ENCODE measurements at regions not wholly inside any gene's neighbourhood (a gene's known extent, or its start where the extent isn't known, plus 50 kb on each side); places are given as distances from the start of the nearest gene placed in this dataset.

DNA sequence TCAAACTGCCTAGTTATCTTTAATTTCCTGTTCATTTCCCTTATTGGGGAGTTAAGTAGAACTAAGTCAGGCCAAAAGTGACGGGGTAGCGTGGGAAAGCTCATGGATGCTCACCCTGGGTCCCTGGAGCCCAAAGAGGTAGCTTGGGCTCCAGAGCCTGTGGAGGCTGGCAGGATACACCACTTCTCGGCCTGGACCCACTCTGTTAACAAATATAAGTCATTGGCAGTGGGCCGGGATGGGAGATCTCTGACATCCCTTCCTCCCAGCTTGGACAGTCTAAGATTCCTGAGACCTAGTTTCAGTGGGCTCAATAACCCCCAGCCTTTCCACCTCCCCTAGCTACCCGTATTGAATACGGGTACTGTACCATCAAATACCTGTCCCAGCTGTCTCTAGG is 106.1 kb downstream of the EFNB1 start:
- no peak for DNase-seq (ENCODE audit: low read depth, low spot score)
- Mint-ChIP-seq H3K4me1 (peaks cover 27% of the 10 kb centered on the region), H3K36me3 (ENCODE audit: low read depth) (no peaks in the 10 kb centered on the region), H3K9me3 (no peaks in the 10 kb centered on the region), H3K4me3 (no peak overlapping the region), H3K27me3 (ENCODE audit: low read depth) (peaks cover 2% of the 10 kb centered on the region), H3K27ac (ENCODE audit: unreplicated experiment) (no peak overlapping the region)
- TF ChIP-seq, protein P1, sequence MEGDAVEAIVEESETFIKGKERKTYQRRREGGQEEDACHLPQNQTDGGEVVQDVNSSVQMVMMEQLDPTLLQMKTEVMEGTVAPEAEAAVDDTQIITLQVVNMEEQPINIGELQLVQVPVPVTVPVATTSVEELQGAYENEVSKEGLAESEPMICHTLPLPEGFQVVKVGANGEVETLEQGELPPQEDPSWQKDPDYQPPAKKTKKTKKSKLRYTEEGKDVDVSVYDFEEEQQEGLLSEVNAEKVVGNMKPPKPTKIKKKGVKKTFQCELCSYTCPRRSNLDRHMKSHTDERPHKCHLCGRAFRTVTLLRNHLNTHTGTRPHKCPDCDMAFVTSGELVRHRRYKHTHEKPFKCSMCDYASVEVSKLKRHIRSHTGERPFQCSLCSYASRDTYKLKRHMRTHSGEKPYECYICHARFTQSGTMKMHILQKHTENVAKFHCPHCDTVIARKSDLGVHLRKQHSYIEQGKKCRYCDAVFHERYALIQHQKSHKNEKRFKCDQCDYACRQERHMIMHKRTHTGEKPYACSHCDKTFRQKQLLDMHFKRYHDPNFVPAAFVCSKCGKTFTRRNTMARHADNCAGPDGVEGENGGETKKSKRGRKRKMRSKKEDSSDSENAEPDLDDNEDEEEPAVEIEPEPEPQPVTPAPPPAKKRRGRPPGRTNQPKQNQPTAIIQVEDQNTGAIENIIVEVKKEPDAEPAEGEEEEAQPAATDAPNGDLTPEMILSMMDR (conservative IDR thresholded peaks at IDR 0.05): no peak

DNA sequence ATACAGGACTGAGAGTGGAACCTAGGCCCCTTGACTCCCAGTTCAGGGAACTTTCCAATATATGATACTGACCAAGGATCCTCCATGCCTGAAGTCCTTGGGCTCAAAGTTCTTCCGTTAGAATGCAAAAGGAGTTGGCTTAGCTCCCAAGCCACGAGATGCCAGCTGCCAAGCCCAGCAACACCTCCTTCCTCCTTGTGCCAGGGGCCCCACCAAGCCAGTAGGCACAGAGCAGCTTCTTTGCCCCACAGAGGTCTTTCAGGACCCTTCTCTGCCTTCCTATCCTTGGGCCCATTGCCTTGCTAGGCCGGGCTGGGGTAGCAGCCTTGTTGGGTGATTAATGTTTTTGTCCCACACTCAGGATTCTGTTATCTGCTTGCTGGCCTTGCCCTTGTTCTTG is 105.6 kb downstream of the EFNB1 start:
- TF ChIP-seq, protein P1 (conservative IDR thresholded peaks at IDR 0.05): no peak
- Mint-ChIP-seq H3K27me3 (ENCODE audit: low read depth) (peaks cover 2% of the 10 kb centered on the region), H3K4me3 (no peak overlapping the region), H3K36me3 (ENCODE audit: low read depth) (no peaks in the 10 kb centered on the region), H3K9me3 (no peaks in the 10 kb centered on the region), H3K4me1 (peaks cover 27% of the 10 kb centered on the region), H3K27ac (ENCODE audit: unreplicated experiment) (no peak overlapping the region)
- no peak for DNase-seq (ENCODE audit: low read depth, low spot score)

DNA sequence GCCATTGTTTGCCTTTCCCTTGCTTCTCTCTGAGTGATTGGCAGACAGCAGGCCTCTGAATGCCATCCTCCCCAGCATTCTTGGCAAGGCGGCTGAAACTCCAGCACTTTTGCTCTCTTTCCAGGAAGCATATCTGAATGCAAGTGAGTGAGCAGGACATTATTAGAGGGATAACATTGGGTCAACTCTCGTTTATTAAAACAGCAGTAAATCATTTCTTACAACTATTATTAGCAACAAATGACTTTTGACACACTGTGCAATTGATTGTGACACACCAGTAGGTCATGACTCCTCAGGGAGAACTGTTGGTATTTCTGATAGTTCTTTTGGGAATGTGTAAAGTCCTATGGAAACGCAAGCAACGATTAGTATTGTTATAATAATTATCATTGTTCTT is 103.8 kb downstream of the EFNB1 start:
- H3K4me3 Mint-ChIP-seq: no peak overlapping the region
- TF ChIP-seq, protein P1 (conservative IDR thresholded peaks at IDR 0.05): no peak
- no peaks in the 10 kb centered on the region for H3K9me3 Mint-ChIP-seq
- no peak for DNase-seq (ENCODE audit: low read depth, low spot score)
- H3K27me3 Mint-ChIP-seq (ENCODE audit: low read depth): peaks cover 2% of the 10 kb centered on the region
- no peaks in the 10 kb centered on the region for H3K36me3 Mint-ChIP-seq (ENCODE audit: low read depth)
- peaks cover 31% of the 10 kb centered on the region for H3K4me1 Mint-ChIP-seq
- peak overlapping the region; percentile 87 for H3K27ac Mint-ChIP-seq (ENCODE audit: unreplicated experiment)

DNA sequence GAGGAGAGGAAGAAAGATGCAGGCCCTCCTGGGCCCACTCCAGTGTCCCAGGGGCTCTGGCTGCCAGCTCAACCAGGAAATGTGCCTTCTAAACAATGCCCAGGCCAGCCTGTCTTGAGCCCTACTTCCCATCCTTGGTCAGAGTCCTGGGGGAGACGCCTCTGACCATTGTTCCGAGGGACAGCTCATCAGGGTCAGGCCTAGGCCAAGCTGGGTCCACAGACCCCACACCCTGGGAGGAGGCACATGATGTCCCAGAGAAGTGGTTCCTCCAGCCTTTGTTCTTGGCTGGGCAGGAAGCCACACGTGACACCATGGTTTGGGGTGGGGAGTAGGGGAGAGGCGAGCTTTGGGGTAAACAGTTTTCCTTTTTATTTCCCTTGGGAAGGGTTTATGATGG is 102.5 kb downstream of the EFNB1 start:
- no peak for DNase-seq (ENCODE audit: low read depth, low spot score)
- H3K4me1 Mint-ChIP-seq: peaks cover 29% of the 10 kb centered on the region
- TF ChIP-seq, protein P1 (conservative IDR thresholded peaks at IDR 0.05): no peak
- H3K27ac Mint-ChIP-seq (ENCODE audit: unreplicated experiment): no peak overlapping the region
- no peaks in the 10 kb centered on the region for H3K9me3 Mint-ChIP-seq
- no peaks in the 10 kb centered on the region for H3K36me3 Mint-ChIP-seq (ENCODE audit: low read depth)
- H3K27me3 Mint-ChIP-seq (ENCODE audit: low read depth): peaks cover 2% of the 10 kb centered on the region
- H3K4me3 Mint-ChIP-seq: no peak overlapping the region

DNA sequence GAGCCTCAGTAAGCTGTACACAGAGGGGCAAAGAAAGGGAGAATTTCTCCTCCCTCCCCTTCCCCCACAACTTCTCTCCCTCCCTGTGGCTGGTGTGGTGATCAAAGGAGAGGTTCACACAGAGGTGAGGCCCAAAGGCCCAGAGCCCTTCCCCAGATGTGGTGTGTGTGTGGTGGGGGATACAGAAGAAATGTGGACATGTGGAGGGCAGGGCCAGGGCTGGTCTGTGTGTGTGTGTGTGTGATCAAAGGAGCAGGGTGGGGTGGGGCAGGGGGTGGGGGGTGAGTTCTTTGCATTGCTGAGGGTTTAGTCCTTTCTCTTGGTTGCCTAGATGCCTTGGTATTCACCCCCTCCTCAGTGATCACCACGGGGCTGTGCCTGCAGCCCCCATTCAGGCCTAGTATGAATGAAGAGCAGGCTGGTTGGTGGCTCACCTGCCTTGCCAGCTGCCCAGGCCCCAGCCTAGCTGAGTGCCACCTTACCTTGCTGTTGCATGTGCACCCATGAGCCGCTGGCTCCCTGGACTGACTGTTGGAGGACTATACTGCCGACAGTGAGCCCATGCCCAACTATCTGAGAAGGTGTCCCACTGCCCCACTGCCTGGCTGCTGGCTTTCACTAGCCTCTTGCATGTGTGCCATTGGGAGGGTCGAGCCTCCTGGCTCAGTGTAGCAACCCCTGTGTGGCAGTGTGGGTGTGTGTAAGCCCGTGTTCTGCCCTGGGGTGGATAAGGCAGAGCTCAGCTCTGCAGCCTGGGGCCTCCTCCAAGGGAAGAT is 101.9 kb downstream of the EFNB1 start:
- H3K27me3 Mint-ChIP-seq (ENCODE audit: low read depth): peaks cover 2% of the 10 kb centered on the region
- no peak for DNase-seq (ENCODE audit: low read depth, low spot score)
- peaks cover 23% of the 10 kb centered on the region for H3K4me1 Mint-ChIP-seq
- TF ChIP-seq, protein P1 (conservative IDR thresholded peaks at IDR 0.05): no peak
- no peaks in the 10 kb centered on the region for H3K36me3 Mint-ChIP-seq (ENCODE audit: low read depth)
- no peaks in the 10 kb centered on the region for H3K9me3 Mint-ChIP-seq
- no peak overlapping the region for H3K4me3 Mint-ChIP-seq
- H3K27ac Mint-ChIP-seq (ENCODE audit: unreplicated experiment): no peak overlapping the region
